NCI-H82 treated with DMSO at 0.1 percent for 48 hours (cell line): ENCODE measurements at regions not wholly inside any gene's neighbourhood (a gene's known extent, or its start where the extent isn't known, plus 50 kb on each side); places are given as distances from the start of the nearest gene placed in this dataset.

Experiments
- DNase-seq: peaks from one replicate; lab custom pipeline; 2025; ENCODE audit not compliant: unreplicated experiment; lab: John Stamatoyannopoulos, UW

DNA sequence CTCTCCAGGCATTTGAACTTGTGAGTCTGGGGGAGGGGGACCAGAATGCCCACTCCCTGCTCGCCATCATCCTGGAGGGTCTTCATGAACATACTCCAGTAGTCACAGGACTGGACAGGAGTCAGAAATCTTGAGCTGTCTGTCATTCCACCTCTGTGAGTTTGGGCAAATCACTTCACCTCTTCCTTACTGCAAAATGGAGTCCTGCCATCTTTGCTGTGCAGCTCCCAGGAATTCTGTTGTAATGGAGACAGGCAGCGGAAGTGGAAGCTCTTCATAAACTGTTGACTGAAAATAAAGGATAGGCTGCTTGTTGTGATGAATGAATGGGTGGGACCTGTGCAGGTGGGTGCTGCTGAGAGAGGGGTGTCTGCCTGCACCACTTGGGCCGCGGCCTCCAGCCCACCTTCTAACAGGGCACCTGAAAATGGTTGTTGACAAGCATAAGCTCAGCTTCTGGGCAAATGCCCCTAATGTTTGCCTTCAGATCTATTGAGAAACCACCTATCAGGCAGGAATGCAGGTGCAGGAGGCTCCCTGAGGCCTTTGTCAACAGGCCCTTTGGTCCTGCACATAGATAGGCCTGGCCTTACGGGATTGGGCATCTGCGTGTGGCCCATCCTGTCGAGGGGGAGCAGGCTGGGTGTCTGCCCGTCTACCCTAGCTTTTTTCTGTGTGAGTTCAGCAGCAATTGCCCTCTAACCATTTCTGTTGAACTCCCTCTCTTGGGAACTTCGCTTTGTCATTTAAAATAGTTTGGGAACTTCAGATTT is 321.0 kb downstream of the RPS6KC1 start:
- DNase-seq = no peak

DNA sequence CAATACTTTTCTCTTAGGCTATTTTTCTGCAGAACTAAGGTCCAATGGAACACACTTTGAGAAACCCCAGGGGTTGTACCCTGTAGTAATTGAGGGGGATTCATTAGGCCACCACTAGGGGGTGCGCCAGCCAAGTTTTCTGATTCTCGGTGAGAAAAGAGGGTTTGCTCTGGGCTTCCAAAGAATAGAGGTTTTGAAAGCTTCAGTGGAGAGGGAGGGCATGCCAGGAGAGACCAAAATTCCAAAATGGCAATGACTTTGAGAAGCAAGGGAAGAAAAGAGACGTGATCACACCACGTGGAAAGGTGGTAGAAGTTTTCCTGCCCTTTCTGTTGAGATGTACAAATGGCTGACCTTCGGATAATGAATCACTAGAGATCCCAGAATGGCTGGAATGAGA is 323.3 kb downstream of the RPS6KC1 start:
- peak; percentile 45 for DNase-seq

DNA sequence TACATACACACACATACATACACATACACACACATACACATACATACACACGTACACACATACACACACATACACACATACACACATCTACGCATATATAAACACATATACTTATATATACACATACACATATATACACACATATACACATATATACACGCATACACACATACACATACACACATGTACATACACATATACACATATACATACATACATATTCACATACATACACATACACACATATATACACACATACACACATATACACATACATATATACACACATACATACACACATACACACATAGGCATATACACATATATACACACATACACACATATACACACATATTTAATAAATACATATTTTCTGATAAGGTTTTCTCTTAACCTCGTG is 324.0 kb downstream of the RPS6KC1 start:
- DNase-seq = no peak

DNA sequence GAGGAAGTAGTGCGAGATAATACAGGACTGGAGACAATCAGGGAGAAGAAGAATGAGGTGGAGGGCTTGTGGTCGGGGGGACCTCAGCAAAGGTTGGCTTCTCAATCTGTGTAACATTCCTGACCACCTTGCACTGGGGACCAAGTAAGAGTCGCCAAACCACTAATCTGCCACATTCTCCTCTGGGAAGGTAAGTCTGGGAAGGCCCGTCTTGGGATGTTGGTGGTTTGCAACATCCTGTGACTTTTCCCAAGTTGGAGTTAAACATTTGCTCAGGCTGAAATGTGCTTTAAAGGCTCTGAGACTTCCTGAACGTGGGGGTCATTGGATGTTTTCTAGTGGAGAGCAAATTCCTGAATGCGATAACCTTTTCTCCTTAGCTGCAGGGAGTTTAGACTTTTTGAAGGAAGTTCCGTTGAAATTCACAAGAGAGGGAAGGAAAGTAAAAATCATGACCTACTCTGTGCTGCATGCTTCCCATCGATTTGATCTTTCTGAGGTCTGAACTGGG is 325.9 kb downstream of the RPS6KC1 start:
- DNase-seq = no peak

DNA sequence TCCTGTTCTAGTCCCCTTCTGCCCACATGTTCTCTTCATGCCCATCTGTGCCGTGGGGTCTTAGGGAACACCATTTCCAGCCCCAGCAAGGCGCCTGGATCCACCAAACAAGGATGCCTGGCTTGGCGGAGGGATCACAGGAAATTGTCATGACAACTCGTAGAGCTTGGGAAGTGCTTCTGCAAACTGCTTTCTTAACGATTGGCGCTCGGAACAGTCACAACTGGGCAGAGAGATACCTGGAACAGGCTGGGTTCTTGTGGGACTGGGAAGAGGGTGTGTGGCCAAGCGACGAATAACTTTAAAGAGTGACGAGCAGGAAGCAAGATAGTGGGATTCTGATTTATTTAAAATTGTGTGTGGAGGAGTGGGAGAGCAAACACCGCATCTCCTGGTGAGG is 329.8 kb downstream of the RPS6KC1 start:
- DNase-seq = no peak

DNA sequence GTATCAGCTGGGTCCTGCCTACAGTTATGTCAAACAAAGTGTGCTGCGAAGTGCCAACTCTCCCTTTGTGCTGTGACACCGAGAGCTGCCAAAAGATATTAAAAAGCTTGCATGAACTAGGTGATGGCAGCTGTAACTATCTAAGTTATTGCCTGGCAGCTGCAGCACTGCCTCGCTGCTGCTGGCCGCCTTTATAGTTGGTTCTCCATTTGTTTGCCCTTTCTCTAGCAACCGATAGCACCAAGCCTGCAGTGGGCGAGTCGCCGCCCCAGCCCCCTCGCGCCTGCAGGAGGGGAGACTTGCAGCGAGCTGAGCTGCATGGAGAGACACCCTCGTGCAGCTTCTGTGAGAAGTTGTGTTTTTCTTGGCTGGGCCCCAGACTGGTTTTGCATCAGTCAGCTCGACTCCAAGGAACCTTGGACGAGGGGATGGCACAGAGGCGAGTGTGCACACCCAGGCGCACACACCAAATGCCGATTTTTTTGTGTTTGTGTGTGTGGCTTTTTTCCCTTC is 330.6 kb downstream of the RPS6KC1 start:
- no peak for DNase-seq

DNA sequence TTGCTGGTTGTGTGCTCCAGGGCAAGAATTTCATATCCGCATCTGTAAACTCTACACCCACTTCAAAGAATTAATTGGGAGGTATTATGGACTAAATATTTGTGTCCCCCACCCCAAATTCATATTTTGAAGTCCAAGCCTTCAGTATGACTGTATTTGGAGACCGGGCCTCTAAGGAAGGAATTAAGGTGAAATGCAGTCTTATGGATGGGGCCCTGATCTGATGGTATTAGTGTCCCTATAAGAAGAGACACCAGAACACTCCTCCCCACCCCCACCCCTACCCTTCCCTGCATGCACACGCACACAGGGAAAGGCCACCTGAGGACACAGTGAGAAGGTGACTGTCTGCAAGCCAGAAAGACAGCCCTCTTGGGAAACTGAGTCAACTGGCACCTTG is 332.4 kb downstream of the RPS6KC1 start:
- no peak for DNase-seq

DNA sequence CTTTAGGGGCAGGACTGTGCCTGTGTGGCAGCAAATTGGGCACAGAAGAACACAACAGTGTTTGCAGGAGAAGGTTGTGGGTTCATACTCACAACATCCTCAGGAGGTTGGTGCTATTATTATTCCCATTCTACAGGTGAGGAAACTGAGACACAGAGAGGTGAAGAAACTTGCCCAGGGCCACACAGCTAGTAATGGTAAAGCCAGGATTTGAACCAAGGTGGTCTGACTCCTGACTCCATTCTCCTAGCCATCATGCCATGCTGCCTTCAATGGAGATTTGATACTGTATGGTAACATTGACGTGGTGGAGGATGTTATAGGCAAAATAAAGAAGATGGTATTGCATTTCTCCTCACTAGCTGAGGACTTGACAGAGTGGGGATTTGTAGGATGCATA is 334.2 kb downstream of the RPS6KC1 start:
- no peak for DNase-seq

DNA sequence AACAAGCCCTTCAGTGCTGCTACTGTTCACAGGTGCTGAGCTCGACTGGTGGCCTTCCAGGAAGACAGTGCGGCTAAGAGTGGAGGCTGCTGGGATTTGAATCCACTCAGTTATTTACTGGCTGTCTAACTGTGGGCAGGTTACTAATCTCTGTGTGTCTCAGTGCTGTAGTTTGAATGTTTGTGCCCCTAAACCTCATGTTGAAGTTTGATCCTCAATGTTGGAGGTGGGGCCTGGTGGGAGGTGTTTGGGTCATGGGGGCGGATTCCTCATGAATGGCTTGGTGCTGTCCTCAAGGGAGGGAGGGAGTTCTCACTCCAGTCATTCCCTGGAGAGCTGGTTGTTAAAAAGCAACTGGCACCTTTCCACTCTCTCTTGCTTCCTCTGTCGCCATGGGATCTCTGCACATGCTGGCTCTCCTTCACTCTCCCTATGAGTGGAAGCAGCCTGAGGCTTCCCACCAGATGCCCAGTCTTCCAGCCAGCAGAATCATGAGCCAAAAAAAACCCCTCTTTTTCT is 334.8 kb downstream of the RPS6KC1 start:
- DNase-seq = no peak

DNA sequence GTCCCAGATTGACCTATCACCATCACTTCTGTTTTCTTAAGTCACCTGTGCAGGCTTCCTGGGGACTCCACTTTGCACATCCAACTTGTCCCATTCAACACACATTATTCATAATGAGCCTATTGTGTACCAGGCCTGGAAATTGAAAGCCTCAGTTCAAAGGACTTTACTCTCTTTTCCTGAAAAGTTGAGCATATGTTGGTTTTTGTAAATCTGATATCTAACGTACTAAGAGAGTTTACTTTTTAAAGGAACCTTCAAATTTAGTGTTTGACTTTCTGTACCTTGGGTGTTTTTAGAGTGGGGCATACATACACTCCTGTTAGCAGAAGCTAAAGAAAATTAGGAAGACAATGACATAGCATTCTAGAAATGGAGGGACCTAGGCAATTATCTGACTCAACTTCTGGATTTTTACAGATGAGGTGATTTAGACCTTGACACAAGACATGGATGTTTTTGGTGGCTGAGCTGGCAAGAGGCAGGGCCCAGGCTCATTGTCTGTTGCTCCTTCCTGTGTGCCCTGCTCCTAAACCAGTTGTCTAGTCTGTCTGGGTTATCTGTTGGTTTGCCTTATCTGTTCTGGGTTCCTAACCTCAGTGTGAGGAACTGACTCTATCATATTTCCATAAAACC is 336.5 kb downstream of the RPS6KC1 start:
- DNase-seq = no peak

DNA sequence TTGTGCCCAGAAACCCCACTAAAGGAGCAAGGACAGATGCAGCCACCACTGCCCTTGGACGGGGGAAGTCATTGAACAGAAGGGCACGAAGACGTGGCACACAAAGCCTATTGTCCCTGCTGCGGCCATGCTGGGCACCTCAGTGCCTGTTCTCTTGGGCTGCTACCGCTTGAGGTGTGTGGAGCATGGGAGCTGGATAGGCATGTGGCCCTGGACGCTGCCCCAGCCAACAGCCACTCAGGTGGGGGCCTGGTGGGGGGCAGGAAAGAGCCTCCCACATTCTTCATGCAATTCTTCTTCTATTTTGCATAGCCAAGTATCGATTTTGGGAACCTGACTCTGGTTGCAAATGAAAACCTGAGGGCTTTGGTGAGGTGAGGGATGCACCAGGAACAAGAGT is 337.2 kb downstream of the RPS6KC1 start:
- no peak for DNase-seq

DNA sequence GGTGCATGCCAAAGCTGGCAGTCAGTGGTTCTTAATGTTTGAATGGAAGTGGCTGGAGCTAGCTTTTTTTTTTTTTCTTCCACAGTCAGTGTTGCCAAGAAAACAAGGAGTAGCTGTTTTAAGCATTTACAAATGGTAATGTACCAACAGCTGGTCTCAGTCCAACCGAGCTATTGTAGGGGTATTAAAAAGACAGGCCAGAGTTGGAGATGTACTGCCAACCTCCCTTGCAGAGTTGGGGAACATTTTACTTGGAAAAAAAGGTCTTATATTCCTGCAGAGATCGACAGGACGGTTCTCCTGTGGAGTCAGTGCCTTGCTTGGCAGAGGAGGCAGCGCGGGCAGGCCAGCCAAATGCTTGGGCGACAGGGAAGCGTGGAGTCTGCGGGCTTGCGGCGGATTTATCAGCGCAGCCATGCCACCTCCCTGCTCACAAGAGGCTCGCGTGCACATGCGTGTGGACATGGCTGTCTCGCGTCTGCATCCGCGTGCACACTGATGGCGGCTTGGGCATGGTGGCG is 338.1 kb downstream of the RPS6KC1 start:
- DNase-seq = no peak

DNA sequence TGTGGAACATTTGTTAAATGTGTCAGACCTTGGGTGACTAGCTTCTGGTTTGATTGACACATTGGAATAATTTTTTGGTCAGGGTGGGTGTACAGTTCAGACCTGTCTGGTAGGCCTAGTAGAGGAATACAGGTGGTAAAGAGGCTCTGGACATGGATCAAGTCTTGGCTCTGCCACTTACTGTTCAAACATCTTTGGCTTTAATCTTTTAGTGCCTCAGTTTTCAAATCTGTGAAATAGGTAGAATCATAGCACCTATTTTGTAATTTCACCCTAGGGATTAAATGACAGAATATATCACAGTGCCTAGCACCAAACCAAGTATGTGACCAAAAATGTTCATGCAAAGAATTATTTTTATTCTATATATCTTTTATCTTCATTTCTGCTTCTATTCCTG is 340.4 kb downstream of the RPS6KC1 start:
- no peak for DNase-seq

DNA sequence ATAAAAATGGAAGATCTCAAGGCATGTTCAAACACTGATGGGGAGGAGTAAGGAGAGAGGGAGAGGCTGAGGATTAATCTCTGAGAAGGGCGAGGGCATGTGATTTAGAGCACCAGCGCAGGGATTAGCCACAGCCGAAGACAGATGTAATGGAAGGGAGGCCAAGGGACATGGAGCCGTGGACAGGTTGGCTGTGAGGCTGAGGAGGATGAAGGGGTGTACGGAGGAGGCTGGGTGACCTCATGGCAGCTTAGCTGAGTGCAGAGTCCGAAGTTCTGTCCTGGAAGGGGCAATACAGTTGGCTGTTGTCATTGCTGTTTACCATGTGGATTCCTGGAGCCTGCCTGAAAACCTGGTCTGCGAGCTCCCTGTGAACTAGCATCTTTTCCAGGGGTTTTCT is 342.8 kb downstream of the RPS6KC1 start:
- DNase-seq = peak; percentile 36

DNA sequence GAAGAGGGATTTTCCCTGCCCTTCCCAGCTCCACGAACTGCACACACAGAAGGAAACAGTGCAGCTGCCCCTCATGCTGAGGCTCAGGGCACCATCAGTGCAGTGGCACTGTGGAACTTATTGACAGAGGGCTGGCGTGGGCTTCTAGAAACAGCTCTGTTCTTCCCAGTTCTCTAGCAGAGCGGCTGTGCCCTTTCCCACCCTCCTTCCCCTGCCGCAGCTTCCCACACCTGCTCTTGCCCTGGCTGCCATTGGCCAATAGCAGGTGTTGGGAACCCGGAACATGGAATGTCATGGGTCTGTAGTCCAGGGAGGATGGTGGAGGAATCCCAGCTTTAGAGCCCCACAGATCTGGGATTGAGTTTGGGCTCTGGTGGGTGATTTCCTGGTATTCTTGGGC is 343.8 kb downstream of the RPS6KC1 start:
- no peak for DNase-seq

DNA sequence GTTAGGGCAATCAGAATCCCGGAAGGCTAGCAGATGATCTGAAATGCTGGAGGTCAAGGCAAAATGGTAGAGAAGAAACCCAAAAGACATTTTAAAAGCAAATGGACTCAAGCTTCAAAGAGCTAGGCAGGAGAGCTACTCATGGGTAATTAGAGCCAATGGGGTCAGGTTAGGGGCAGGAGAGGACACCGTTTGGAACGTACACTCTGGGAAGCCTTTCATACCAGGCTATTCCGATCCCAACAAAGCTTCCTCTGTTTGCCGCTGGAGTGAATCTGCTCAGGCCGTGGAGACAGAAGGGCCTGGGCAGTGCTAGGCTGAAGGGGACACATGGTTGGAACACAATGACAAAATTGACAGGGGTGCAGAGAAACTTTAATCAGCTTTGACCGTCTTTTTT is 346.6 kb downstream of the RPS6KC1 start:
- no peak for DNase-seq

DNA sequence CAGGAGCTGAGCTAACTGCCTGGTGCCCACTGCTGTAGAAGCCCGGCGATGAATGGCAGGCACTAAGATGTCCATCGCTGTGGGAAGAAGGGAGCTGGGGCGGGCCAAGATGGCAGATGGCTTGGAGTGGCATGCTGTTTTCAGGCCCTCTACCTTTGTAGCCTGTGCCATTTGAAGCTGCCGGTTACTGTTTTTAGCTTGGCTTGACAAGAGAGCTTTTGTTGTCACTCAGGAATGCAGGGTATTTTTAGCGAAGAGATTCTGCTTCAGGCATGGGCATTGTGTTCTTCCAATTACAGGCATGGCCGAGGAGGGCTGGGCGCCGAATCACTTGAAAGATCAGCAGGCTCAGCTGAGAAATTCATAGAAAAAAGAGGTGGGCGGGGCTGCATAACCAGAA is 348.7 kb downstream of the RPS6KC1 start:
- no peak for DNase-seq

DNA sequence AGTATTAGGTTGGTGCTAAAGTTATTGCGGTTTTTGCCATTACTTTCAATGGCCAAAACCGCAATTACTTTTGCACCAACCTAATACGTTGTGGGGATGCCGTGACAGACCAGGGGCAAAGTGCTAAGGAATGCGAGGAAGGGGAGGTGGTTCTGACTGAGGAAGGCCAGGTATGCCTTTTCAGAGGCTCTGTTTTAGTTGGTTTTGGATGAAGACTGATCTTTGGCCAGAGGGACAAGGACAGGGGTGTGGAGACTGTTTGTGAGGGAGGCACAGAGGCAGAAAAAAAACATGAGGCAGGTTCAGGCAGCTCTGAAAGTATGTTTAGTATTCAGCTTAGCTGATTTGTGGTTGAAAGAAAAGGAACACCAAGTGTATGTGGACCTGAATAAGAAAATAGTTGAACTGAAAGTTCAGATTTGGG is 358.2 kb downstream of the RPS6KC1 start:
- DNase-seq = no peak

DNA sequence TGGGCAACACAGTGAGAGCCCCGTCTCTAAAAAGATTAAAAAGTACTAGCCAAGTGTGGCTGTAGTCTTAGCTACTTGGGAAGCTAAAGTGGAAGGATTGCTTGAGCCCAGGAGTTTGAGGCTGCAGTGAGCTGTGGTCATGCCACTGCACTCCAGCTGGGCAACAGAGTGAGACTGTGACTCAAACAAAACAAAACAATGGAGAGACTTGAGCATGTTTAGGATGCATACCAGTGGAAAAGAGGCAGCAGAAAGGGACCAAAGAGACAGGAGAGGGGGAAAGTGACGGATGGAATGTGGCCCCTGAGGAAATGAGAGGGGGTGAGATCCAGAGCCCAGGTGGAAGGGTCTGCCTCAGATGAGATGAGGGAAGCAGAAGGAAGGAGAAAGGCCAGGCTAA is 358.9 kb downstream of the RPS6KC1 start:
- no peak for DNase-seq

DNA sequence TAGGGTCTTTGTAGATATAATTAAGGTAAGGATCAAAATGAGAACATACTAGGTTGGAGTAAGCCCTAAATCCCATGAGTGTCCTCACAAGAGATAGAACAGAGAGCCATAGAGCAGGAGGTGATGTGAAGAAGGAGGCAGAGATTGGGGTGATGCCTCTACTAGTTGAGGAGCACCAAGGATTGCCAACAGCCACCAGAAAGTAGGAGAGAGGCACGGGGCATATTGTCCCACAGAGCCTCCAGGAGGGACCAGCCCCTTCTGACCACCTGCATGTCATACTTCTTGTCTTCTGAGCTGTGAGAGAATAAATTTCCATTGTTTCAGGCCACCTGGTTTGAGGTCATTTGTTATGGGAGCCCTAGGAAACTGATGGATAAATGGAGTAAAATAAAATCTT is 363.3 kb downstream of the RPS6KC1 start:
- DNase-seq = no peak

DNA sequence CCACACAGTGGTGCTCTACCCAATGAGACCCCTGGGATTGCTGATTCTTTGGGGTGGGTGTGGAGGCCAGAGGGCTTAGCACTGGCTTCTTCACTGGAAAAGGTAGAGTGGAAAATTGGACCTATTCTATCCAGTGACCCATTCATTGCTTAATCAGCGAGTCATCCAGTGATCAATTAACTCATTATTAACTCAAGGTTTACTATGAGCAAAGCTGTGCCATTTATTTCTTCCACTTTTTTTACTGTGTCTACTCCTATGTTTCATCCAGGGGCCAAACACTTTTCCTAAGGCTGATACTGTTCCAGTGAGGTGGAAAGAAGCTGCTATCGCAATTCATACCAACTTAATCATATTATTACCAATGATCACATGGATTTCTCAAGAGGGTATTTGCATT is 363.9 kb downstream of the RPS6KC1 start:
- no peak for DNase-seq
